HepG2 (cell line): ENCODE measurements at regions not wholly inside any gene's neighbourhood (a gene's known extent, or its start where the extent isn't known, plus 50 kb on each side); places are given as distances from the start of the nearest gene placed in this dataset.
A peak's percentile ranks its signal among the peaks of the same experiment; 100 is the strongest.

ENCODE experiments used
- ATAC-seq: fragments of 200-7000 bp; cut with Tn5 transposase; 3 replicates; pipeline ENCODE4 v1.9.1; 2020; ENCODE audit warnings: mild to moderate bottlenecking, moderate library complexity
- BruUV-seq: library from RNA; stranded (reverse); fragments of 400-500 nt; replicated peaks from 2 replicates; lab custom pipeline; 2021; lab: Mats Ljungman, UMichigan
- CTCF ChIA-PET: fragments of 300-600 bp; formaldehyde crosslinking; extraction: SDS; loops from one replicate; lab custom pipeline; 2021; ENCODE audit warnings: low total read pairs, inconsistent platforms, low intra/inter-chr PET ratio; lab: Yijun Ruan, JAX
- POLR2A ChIA-PET: fragments of 350-600 bp; sonication (Branson Sonifier 250); formaldehyde crosslinking; loops from one replicate; lab custom pipeline; 2020; ENCODE audit warnings: antibody characterized with exemption, inconsistent platforms; lab: Yijun Ruan, JAX
- DNase-seq: peaks from one replicate; pipeline ENCODE4 v3.0.0-alpha.2; 2015; ENCODE audit warnings: low spot score
- FAIRE-seq: peaks from 3 replicates; lab custom pipeline; 2011; peaks lifted over from hg19 to GRCh38; lab: Jason Lieb, UNC
- H2AFZ ChIP-seq: one replicate; pipeline ENCODE4 v1.6.1; 2011; ENCODE audit warnings: low read length, inconsistent platforms
- H3K27ac ChIP-seq: fragments of 300-600 bp; 3 replicates; pipeline ENCODE4 v1.8.0; 2011; ENCODE audit warnings: mixed run types, mild to moderate bottlenecking, mixed read lengths, low read length, inconsistent platforms; ENCODE audit not compliant: insufficient read depth; ENCODE audit errors: extremely low read length
- H3K27me3 ChIP-seq, 2 experiments: fragments of 200-600 bp in 1 of 2; 2 replicates in 1 of 2; 3 replicates in 1 of 2; pipeline versions ENCODE4 v1.6.0 to v1.8.0; 2011; ENCODE audit warnings: low read length in 2 of 2, mild to moderate bottlenecking in 2 of 2, moderate library complexity in 2 of 2, inconsistent platforms in 1 of 2; ENCODE audit not compliant: insufficient read depth in 2 of 2, control insufficient read depth in 1 of 2
- H3K36me3 ChIP-seq, 2 experiments: fragments of 200-600 bp in 1 of 2; replicated peaks in 1 of 2; 2 replicates in 1 of 2; 3 replicates in 1 of 2; pipeline versions ENCODE4 v1.5.1 to v1.8.0; 2011; ENCODE audit warnings: low read length in 2 of 2, inconsistent platforms in 1 of 2; ENCODE audit not compliant: insufficient read depth in 2 of 2, control insufficient read depth in 1 of 2
- H3K4me1 ChIP-seq: 2 replicates; pipeline ENCODE4 v1.5.1; 2012; ENCODE audit warnings: low read length, inconsistent platforms; ENCODE audit not compliant: insufficient read depth
- H3K4me2 ChIP-seq: 2 replicates; pipeline ENCODE4 v1.6.0; 2011; ENCODE audit warnings: low read depth, low read length, inconsistent platforms
- H3K4me3 ChIP-seq, 3 experiments: fragments of 200-600 bp in 1 of 3; sonication (generic), shearing (Covaris generic) in 1 of 3; replicated peaks in 1 of 3; 2 replicates each; pipeline ENCODE4 v1.5.1; 2011 to 2016; ENCODE audit warnings: low read length in 3 of 3, inconsistent platforms in 2 of 3, low read depth in 2 of 3, mild to moderate bottlenecking in 2 of 3, control low read depth in 1 of 3, mixed read lengths in 1 of 3; ENCODE audit not compliant: insufficient read depth in 1 of 3
- H3K79me2 ChIP-seq: one replicate; pipeline ENCODE4 v1.6.1; 2011; ENCODE audit warnings: low read length, inconsistent platforms; ENCODE audit not compliant: insufficient read depth
- H3K9ac ChIP-seq: 2 replicates; pipeline ENCODE4 v1.6.0; 2011; ENCODE audit warnings: mild to moderate bottlenecking, low read depth, low read length, inconsistent platforms; ENCODE audit not compliant: insufficient read depth
- H3K9me3 ChIP-seq: 2 replicates; pipeline ENCODE4 v1.5.1; 2012; ENCODE audit warnings: mild to moderate bottlenecking, low read length
- H4K20me1 ChIP-seq: 2 replicates; pipeline ENCODE4 v1.6.0; 2011; ENCODE audit warnings: inconsistent platforms, mild to moderate bottlenecking, low read length, moderate library complexity; ENCODE audit not compliant: insufficient read depth
- BCL3 ChIP-seq: sonication (generic); formaldehyde crosslinking; IDR thresholded peaks from 2 replicates; pipeline ENCODE4 v1.5.1; 2020; ENCODE audit warnings: mild to moderate bottlenecking, missing genetic modification reagents, moderate library complexity
- CTCF ChIP-seq: sonication (generic); formaldehyde crosslinking; IDR thresholded peaks from 2 replicates; pipeline ENCODE4 v1.5.0; 2020; ENCODE audit warnings: mild to moderate bottlenecking, missing genetic modification reagents, moderate library complexity
- HNRNPH1 ChIP-seq: fragments of 200-400 bp; formaldehyde crosslinking; optimal IDR thresholded peaks from 2 replicates; pipeline ENCODE3; 2017; ENCODE audit warnings: mild to moderate bottlenecking, low read depth, low read length
- MYC ChIP-seq: sonication (generic); formaldehyde crosslinking; IDR thresholded peaks from 2 replicates; pipeline ENCODE4 v1.9.0; 2021; ENCODE audit warnings: missing genetic modification reagents, borderline replicate concordance
- ZFP36 ChIP-seq: fragments of 150-350 bp; IDR thresholded peaks from 2 replicates; pipeline ENCODE4 v1.6.1; 2018; ENCODE audit warnings: borderline replicate concordance, low read length, low read depth; ENCODE audit not compliant: partially characterized antibody
- WGBS: methylation state at CpG from one replicate; pipeline ENCODE4 v1.1.6; 2017; ENCODE audit warnings: low lambda C conversion rate; 5-methylcytosine and 5-hydroxymethylcytosine counted together
- in situ Hi-C: cut with HindIII; loops from 2 replicates; pipeline ENCODE4 v1.10.0; 2017; ENCODE audit warnings: low pct_unique_long_range_greater_than_20kb; ENCODE audit not compliant: extremely low pct_ligation_motif_present
- intact Hi-C: fragments of 100-400 bp; cut with micrococcal nuclease; formaldehyde crosslinking; loops from one replicate; pipeline ENCODE4 v1.10.0; 2022; ENCODE audit not compliant: unreplicated experiment

- H3K27me3 ChIP-seq, result no peaks in the 10 kb centered on the region
- 25% methylated on average over 2 of the region's 2 CpGs for WGBS
- DNase-seq, result no peak
- H3K27ac ChIP-seq, result no peak overlapping the region
- BruUV-seq, result no TSS peak
- no peak overlapping the region for H2AFZ ChIP-seq
- ChIA-PET CTCF (no interaction called here), POLR2A (no interaction called here)
- TF ChIP-seq BCL3 (CRISPR knock-in tag) (no peak), CTCF (0 out of 2 replicates have a peak, but pooled peaks have one; percentile 21), ZFP36 (no peak), MYC (CRISPR knock-in tag) (no peak), HNRNPH1 (no peak)
- no peak overlapping the region for H3K4me3 ChIP-seq
- no peaks in the 10 kb centered on the region for H3K79me2 ChIP-seq
- intact Hi-C loops (no loop called here), in situ Hi-C loops (no loop called here)
- no peaks in the 10 kb centered on the region for H4K20me1 ChIP-seq
- H3K9me3 ChIP-seq, result no peaks in the 10 kb centered on the region
- H3K4me1 ChIP-seq, result no peaks in the 10 kb centered on the region
- no peaks in the 10 kb centered on the region for H3K36me3 ChIP-seq
- H3K9ac ChIP-seq, result no peak overlapping the region
- no peak overlapping the region for H3K4me2 ChIP-seq
- no peak for FAIRE-seq
- no peak for ATAC-seq
These were observed 415.2 kb upstream of the TRPC7 start for GRCh38 chr5:136780518-136780917.
